Colonic mucosa (tissue), 4 donors: ENCODE measurements at regions not wholly inside any gene's neighbourhood (a gene's known extent, or its start where the extent isn't known, plus 50 kb on each side); places are given as distances from the start of the nearest gene placed in this dataset.

Experiments used
- DNase-seq: peaks from one replicate; pipeline ENCODE4 v3.0.0-alpha.2; 2020
- H3K27ac ChIP-seq: fragments of 200-600 bp; one replicate; pipeline ENCODE4 v1.8.0; 2021
- H3K27me3 ChIP-seq: fragments of 200-600 bp; one replicate; pipeline ENCODE4 v1.8.0; 2021
- H3K36me3 ChIP-seq: fragments of 200-600 bp; one replicate; pipeline ENCODE4 v1.8.0; 2021
- H3K4me1 ChIP-seq: fragments of 200-600 bp; one replicate; pipeline ENCODE4 v1.8.0; 2021; ENCODE audit warnings: mild to moderate bottlenecking
- H3K4me3 ChIP-seq: fragments of 200-600 bp; one replicate; pipeline ENCODE4 v1.8.0; 2021
- H3K9ac ChIP-seq, 2 donors: one replicate each; pipeline ENCODE4 v1.7.0; 2013; ENCODE audit warnings: control low read depth in 2 of 2, low read depth in 2 of 2, low read length in 2 of 2
- H3K9me3 ChIP-seq: fragments of 200-600 bp; one replicate; pipeline ENCODE4 v1.8.0; 2021
- CTCF ChIP-seq: fragments of 200-600 bp; IDR thresholded peaks from one replicate; pipeline ENCODE4 v1.8.0; 2022; ENCODE audit warnings: antibody characterized with exemption, mild to moderate bottlenecking
- intact Hi-C: fragments of 100-400 bp; cut with DNase I; formaldehyde crosslinking; loops from one replicate; pipeline ENCODE4 v1.14.1; 2022
- donor health status: healthy.
- donor health status: DM: no; HTN: no; CAD: no.
- donor health status: DM: no; HTN: no; CAD: no.

- no peak overlapping the region for H3K27ac ChIP-seq
- no peaks in the 10 kb centered on the region for H3K9me3 ChIP-seq
- TF ChIP-seq CTCF = no peak
- H3K27me3 ChIP-seq = no peaks in the 10 kb centered on the region
- no peaks in the 10 kb centered on the region for H3K4me1 ChIP-seq
- intact Hi-C loops = no loop called here
- no peak overlapping the region for H3K9ac ChIP-seq
- no peaks in the 10 kb centered on the region for H3K36me3 ChIP-seq
- DNase-seq = no peak
- no peak overlapping the region for H3K4me3 ChIP-seq
Observed at GRCh38 chr7:84248843-84249242, 54.3 kb upstream of the SEMA3A start.

- no peak overlapping the region for H3K27ac ChIP-seq
- no peak for DNase-seq
- intact Hi-C loops = no loop called here
Observed at GRCh38 chr7:84248267-84248666, 53.7 kb upstream of the SEMA3A start.

GRCh38 chr7:84247591-84247990, 53.0 kb upstream of the SEMA3A start:
- Histone ChIP-seq H3K4me3 (no peak overlapping the region), H3K9ac (no peak overlapping the region), H3K4me1 (no peaks in the 10 kb centered on the region), H3K27me3 (no peaks in the 10 kb centered on the region), H3K27ac (no peak overlapping the region), H3K9me3 (no peaks in the 10 kb centered on the region), H3K36me3 (no peaks in the 10 kb centered on the region)
- intact Hi-C loops = no loop called here
- no peak for DNase-seq
- no peak for TF ChIP-seq CTCF

More at GRCh38 chr7:84248267-84248666, 53.7 kb upstream of the SEMA3A start:
- Histone ChIP-seq H3K36me3 (no peaks in the 10 kb centered on the region), H3K4me3 (no peak overlapping the region), H3K9ac (no peak overlapping the region), H3K9me3 (no peaks in the 10 kb centered on the region), H3K27me3 (no peaks in the 10 kb centered on the region), H3K4me1 (no peaks in the 10 kb centered on the region)
- no peak for TF ChIP-seq CTCF

GRCh38 chr7:84245835-84246234, 51.2 kb upstream of the SEMA3A start:
- DNase-seq = peak; percentile 64
- Histone ChIP-seq H3K36me3 (no peaks in the 10 kb centered on the region), H3K4me1 (no peaks in the 10 kb centered on the region), H3K9me3 (no peaks in the 10 kb centered on the region), H3K27me3 (no peaks in the 10 kb centered on the region), H3K27ac (no peak overlapping the region), H3K4me3 (no peak overlapping the region), H3K9ac (no peak overlapping the region)
- intact Hi-C loops = no loop called here
- no peak for TF ChIP-seq CTCF
